Spinal cord (tissue), 9 donors: ENCODE measurements at regions not wholly inside any gene's neighbourhood (a gene's known extent, or its start where the extent isn't known, plus 50 kb on each side); places are given as distances from the start of the nearest gene placed in this dataset.

ENCODE experiments used
- DNase-seq, 6 donors: peaks; one replicate each; pipeline versions ENCODE4 v3.0.0 to v3.0.0-alpha.2; 2013 to 2015; ENCODE audit warnings: low spot score in 6 of 6, low read depth in 4 of 6
- H3K27ac ChIP-seq: one replicate; pipeline ENCODE4 v1.5.1; 2013; ENCODE audit warnings: low read depth, low read length, control low read depth
- H3K27me3 ChIP-seq: one replicate; pipeline ENCODE4 v1.6.1; 2013; ENCODE audit warnings: low read length; ENCODE audit not compliant: control insufficient read depth, insufficient read depth
- H3K36me3 ChIP-seq: one replicate; pipeline ENCODE4 v1.6.1; 2013; ENCODE audit warnings: low read length; ENCODE audit not compliant: control insufficient read depth, insufficient read depth
- H3K4me1 ChIP-seq: one replicate; pipeline ENCODE4 v1.6.1; 2013; ENCODE audit warnings: low read length; ENCODE audit not compliant: control insufficient read depth, insufficient read depth
- H3K4me3 ChIP-seq: one replicate; pipeline ENCODE4 v1.5.1; 2013; ENCODE audit warnings: low read depth, low read length, control low read depth
- H3K9me3 ChIP-seq: one replicate; pipeline ENCODE4 v1.6.1; 2013; ENCODE audit warnings: low read length; ENCODE audit not compliant: control insufficient read depth, insufficient read depth
- whole genome bisulfite sequencing: methylation state at CpG from one replicate; pipeline ENCODE4 v1.1.5; 2013; ENCODE audit warnings: missing lambda C conversion rate; ENCODE audit not compliant: insufficient coverage; 5-methylcytosine and 5-hydroxymethylcytosine counted together
- donor health status: healthy.

DNA sequence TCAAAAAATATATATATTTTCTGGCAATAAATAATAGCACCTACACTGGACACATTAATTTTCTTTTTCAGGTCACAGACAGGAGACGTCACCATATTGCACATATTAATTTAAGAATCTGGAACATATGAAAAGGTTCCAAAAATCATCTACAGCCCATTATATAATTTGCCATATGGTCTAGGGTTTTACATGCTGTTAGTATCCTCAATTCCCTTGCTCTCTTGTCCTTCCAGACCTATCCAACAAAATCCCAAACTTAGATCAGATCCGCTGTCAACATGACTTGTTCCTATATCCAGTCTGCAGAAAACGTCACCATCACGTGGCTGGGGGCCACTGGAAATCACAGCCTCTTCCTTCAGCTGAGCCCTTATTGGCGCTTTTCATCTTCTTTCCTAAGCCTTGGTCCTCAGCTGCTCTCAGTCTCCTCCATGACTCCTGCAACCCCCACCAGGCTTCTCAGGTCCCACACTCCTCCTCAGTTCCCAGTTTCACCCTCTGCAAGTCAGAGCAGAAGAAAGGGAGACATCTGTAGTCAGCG, 192.0 kb upstream of the GATB start:
- 82% methylated on average over 4 of the region's 6 CpGs for WGBS
- no peak for DNase-seq
- Histone ChIP-seq H3K4me3 (no peak overlapping the region), H3K4me1 (peaks cover 4% of the 10 kb centered on the region), H3K27ac (no peak overlapping the region), H3K9me3 (no peaks in the 10 kb centered on the region), H3K27me3 (no peaks in the 10 kb centered on the region), H3K36me3 (no peaks in the 10 kb centered on the region)

DNA sequence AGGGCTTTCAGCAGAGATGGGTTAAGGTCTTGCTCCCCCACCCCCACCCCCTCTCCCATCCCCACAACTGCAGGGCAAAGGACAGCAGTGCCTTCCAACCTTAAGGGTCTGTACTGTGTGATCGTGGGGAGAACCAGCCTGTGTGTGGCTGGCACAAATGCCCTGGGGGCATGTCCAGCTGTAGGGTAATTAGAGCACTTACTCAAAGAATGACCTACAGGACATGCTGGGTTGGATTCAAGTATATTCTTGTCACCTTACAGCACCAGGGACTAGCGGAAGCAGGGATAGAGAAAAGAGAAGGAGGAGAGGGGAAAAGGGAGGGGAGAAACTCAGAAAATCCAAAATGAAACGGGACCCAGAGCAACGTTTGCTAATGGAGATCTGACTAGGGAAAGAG, 191.3 kb upstream of the GATB start:
- DNase-seq, result no peak
- no peaks in the 10 kb centered on the region for H3K36me3 ChIP-seq
- H3K9me3 ChIP-seq, result peaks cover 4% of the 10 kb centered on the region
- no peak overlapping the region for H3K4me3 ChIP-seq
- H3K27ac ChIP-seq, result no peak overlapping the region
- no CpG with 5 or more reads among the region's 4 CpGs for WGBS
- no peaks in the 10 kb centered on the region for H3K27me3 ChIP-seq
- H3K4me1 ChIP-seq, result peaks cover 4% of the 10 kb centered on the region

DNA sequence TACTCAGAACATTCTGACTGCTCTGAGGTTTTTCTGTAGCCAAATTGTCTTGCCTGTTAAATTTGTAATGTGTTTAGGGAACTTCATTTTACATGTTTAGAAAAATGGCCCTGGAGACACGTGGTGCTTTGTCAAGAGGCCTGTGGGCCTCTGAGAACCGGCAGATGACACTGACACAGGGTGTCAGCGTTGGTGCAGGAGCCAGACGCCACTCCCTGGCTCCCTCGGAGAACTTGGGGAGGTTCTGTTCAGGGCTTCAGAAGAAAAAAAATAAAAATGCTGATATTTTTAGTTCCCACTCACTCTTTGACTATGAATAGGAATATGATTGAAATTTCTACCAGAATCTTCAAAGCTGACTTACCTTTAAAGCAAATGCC, 190.9 kb upstream of the GATB start:
- Histone ChIP-seq H3K9me3 (peaks cover 7% of the 10 kb centered on the region), H3K36me3 (no peaks in the 10 kb centered on the region), H3K4me1 (peaks cover 4% of the 10 kb centered on the region), H3K4me3 (no peak overlapping the region), H3K27ac (no peak overlapping the region), H3K27me3 (no peaks in the 10 kb centered on the region)
- no peak for DNase-seq
- 41% methylated on average over 3 of the region's 5 CpGs for WGBS

DNA sequence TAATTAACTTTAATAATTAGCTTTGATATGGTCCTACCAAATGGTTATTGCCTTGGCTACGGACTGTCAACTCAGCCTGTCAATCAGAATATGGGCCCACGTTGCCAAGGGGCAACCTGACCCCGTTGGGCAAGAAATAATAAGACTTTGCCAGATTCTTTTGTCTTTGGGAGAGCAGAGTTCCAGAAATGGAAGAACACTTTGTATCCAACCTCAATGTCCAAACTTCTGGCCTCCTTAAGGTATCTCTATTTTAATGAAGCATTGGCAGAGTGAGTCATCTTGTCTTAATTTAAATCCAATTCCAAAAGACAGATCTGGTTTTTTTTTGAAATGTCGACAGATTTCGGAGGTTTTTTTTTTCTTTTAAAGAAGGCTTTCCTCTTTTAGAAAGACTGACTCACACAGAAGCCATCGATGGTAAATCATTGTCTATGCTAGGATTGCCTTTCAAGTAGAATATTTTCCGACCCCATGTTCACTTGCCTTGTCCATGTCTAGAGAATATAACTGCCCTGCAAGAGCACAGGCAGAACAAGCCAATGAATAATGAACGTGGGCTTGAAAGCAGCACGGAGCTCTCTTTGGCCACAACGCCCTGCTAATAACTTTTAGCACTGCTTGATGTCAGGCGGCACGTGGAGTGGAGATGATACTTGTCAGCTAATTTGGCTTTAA, 190.3 kb upstream of the GATB start:
- DNase-seq, result peak in 2 of 6 donors; percentile 27 to 70
- Histone ChIP-seq H3K4me1 (peaks cover 4% of the 10 kb centered on the region), H3K36me3 (no peaks in the 10 kb centered on the region), H3K4me3 (no peak overlapping the region), H3K9me3 (peaks cover 7% of the 10 kb centered on the region), H3K27me3 (no peaks in the 10 kb centered on the region), H3K27ac (no peak overlapping the region)
- 62% methylated on average over 5 of the region's 12 CpGs for WGBS

DNA sequence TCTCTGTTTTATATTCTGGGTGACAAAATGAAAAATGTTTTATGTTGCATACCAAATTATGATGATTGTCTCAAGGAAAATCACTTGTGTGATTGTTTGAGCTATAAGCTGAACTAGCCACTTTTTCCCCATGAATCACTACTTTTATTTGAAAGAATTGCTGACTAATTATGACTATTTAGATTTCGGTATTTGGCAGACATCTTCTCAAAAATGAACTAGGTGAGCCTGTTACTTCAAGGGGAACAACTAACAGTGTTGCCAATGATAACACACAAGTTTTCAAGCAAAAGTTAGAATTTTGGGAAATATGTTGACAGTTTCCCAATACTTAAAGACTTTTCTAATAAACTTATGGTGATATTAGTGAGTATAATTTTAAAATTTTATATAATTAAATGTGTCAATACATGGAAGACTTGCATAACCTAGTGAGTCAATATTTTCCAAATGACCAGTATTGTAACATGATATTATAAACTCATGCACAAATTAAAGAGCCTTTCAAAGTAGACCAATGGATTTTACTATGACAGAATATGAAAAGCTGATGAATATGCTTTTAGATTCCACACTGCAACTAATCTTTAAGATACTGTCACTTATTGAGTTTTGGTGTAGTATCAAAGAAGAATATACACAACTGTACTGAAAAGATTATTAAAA, 187.7 kb upstream of the GATB start:
- no peaks in the 10 kb centered on the region for H3K36me3 ChIP-seq
- peaks cover 7% of the 10 kb centered on the region for H3K9me3 ChIP-seq
- H3K27ac ChIP-seq, result no peak overlapping the region
- WGBS, result no CpG with 5 or more reads among the region's 1 CpG
- DNase-seq, result no peak
- no peaks in the 10 kb centered on the region for H3K27me3 ChIP-seq
- H3K4me1 ChIP-seq, result peaks cover 4% of the 10 kb centered on the region
- H3K4me3 ChIP-seq, result no peak overlapping the region

DNA sequence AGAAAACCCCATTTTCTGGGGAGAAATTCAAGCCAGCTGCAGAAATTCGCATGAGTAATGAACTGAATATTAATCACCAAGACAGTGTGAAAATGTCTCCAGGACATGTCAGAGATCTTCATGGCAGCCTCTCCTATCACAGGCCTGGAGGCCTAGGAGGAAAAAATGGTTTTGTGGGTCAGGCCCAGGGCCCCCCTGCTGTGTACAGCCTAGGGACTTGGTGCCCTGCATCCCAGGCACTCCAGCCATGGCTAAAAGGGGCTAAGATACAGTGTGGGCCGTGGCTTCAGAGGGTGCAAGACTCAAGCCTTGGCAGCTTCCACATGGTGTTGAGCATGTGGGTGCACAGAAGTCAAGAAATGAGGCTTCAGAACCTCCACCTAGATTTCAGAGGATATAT, 185.9 kb upstream of the GATB start:
- Histone ChIP-seq H3K4me1 (peaks cover 4% of the 10 kb centered on the region), H3K27me3 (no peaks in the 10 kb centered on the region), H3K36me3 (no peaks in the 10 kb centered on the region), H3K27ac (no peak overlapping the region), H3K4me3 (no peak overlapping the region), H3K9me3 (peaks cover 7% of the 10 kb centered on the region)
- WGBS, result 93% methylated on average over 2 of the region's 2 CpGs
- DNase-seq, result no peak

DNA sequence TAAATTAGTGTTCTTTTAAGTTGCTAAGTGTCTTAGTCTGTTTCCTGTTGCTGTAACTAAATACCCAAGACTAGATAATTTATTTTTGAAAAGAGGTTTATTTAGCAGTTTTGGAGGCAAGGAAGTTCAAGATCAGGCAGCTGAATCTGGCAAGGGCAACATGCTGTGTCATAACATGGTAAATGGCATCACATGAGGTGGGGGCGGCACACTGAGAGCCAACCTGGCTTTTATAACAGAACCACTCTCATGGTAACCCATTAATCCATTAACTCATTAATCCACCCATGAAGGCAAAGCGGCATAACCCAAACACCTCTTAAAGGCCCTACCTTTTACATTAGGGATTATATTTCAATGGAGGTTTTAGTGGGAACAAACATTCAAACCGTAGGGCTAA, 182.2 kb upstream of the GATB start:
- Histone ChIP-seq H3K36me3 (no peaks in the 10 kb centered on the region), H3K4me3 (no peak overlapping the region), H3K4me1 (no peaks in the 10 kb centered on the region), H3K27ac (no peak overlapping the region), H3K27me3 (no peaks in the 10 kb centered on the region), H3K9me3 (peaks cover 7% of the 10 kb centered on the region)
- no CpG with 5 or more reads among the region's 3 CpGs for WGBS
- no peak for DNase-seq

DNA sequence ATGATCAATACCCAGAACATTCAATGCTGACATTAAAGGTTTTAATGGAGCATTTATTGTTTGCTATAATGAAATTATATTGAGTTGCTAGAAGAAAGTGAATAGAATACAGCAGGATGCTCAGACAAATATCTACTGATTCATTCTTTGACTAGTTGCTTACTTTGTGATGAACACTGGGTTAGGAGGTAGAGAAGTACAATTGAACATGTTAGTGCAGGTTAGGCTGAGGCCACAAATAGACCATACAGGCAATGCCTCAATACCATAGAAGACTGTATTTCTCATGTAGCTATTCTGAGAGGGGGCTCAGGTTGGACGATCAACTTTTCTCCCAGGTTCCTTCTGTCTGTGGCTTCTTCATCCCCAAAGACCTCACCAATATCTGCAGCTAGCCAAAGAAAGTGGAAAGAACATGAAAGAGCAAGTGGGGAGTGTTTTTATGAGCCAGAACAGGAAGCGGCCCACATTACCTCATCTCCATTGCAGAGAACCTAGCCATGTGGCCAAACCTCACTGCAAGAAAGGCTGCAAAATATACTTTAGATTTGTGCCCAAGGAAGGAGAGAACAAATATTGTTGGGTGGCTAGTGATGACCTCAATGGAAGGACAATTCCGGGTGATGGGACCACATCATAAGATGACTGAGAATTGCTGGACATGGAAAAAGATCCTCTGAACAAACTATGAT, 180.3 kb upstream of the GATB start:
- Histone ChIP-seq H3K27ac (no peak overlapping the region), H3K27me3 (no peaks in the 10 kb centered on the region), H3K9me3 (no peaks in the 10 kb centered on the region), H3K4me3 (no peak overlapping the region), H3K4me1 (no peaks in the 10 kb centered on the region), H3K36me3 (no peaks in the 10 kb centered on the region)
- WGBS, result 100% methylated on average over 1 of the region's 3 CpGs
- no peak for DNase-seq

DNA sequence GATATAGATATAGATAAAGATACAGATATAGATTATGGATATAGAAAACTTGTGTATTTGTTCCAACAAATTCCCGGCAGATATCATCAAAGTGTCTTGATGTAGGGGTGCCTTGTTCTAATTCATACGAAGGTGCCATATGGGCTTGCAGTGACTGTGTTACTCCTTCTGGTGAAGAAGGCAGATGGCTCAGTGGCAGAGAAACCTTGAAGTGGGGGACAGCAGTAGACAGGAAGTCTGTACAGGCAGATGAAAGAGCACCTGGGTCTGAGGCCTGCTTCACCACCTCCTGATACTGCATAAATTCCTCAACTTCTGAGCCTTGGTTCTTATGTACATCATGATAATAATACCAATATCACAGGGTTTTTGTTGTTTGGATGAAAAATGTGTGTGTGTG, 179.5 kb upstream of the GATB start:
- 100% methylated on average over 2 of the region's 2 CpGs for WGBS
- Histone ChIP-seq H3K9me3 (no peaks in the 10 kb centered on the region), H3K27ac (no peak overlapping the region), H3K4me1 (no peaks in the 10 kb centered on the region), H3K27me3 (no peaks in the 10 kb centered on the region), H3K4me3 (no peak overlapping the region), H3K36me3 (no peaks in the 10 kb centered on the region)
- DNase-seq, result no peak
